Lung (tissue), 11 donors: ENCODE measurements at regions not wholly inside any gene's neighbourhood (a gene's known extent, or its start where the extent isn't known, plus 50 kb on each side); places are given as distances from the start of the nearest gene placed in this dataset.

ENCODE experiments used
- ATAC-seq: fragments of 200-7000 bp; cut with Tn5 transposase; one replicate; pipeline ENCODE4 v1.9.1; 2020; ENCODE audit warnings: moderate number of reproducible peaks; ENCODE audit not compliant: insufficient read depth, low FRiP score
- DNase-seq, 3 donors: peaks; one replicate each; pipeline ENCODE4 v3.0.0-alpha.2; 2013 to 2017
- H3K27ac ChIP-seq, 2 donors: one replicate each; pipeline ENCODE4 v1.5.1; 2013; ENCODE audit warnings: mild to moderate bottlenecking in 2 of 2, moderate library complexity in 2 of 2, control low read depth in 1 of 2, inconsistent platforms in 1 of 2, low read depth in 1 of 2, low read length in 1 of 2
- H3K27me3 ChIP-seq, 3 donors: one replicate each; pipeline ENCODE4 v1.5.1; 2013; ENCODE audit warnings: low read length in 2 of 3; ENCODE audit not compliant: control insufficient read depth in 3 of 3, insufficient read depth in 3 of 3
- H3K36me3 ChIP-seq, 4 donors: one replicate each; pipeline ENCODE4 v1.5.1; 2013; ENCODE audit warnings: low read length in 4 of 4, mild to moderate bottlenecking in 1 of 4, moderate library complexity in 1 of 4; ENCODE audit not compliant: control insufficient read depth in 4 of 4, insufficient read depth in 4 of 4
- H3K4me1 ChIP-seq, 5 donors: one replicate each; pipeline ENCODE4 v1.5.1; 2013; ENCODE audit warnings: low read length in 5 of 5, mild to moderate bottlenecking in 2 of 5, moderate library complexity in 1 of 5; ENCODE audit not compliant: control insufficient read depth in 5 of 5, insufficient read depth in 5 of 5
- H3K4me3 ChIP-seq: one replicate; pipeline ENCODE4 v1.5.1; 2013; ENCODE audit warnings: mild to moderate bottlenecking, control low read depth, moderate library complexity
- H3K9ac ChIP-seq, 2 donors: one replicate each; pipeline ENCODE4 v1.5.1; 2013; ENCODE audit warnings: low read length in 2 of 2, control low read depth in 1 of 2; ENCODE audit not compliant: insufficient read depth in 1 of 2
- H3K9me3 ChIP-seq, 4 donors: one replicate each; pipeline ENCODE4 v1.5.1; 2013; ENCODE audit warnings: low read length in 3 of 4, mild to moderate bottlenecking in 1 of 4, moderate library complexity in 1 of 4; ENCODE audit not compliant: control insufficient read depth in 4 of 4, insufficient read depth in 3 of 4
- WGBS, 2 donors: extraction: QIAGEN DNeasy Blood & Tissue Kit; methylation state at CpG; one replicate each; pipeline ENCODE4 v1.1.7; 2013; 5-methylcytosine and 5-hydroxymethylcytosine counted together
- TF ChIP-seq, protein P1 (sequence below): IDR thresholded peaks from 2 replicates; pipeline ENCODE4 v1.5.1; 2012; ENCODE audit warnings: mild to moderate bottlenecking; ENCODE audit errors: control extremely low read depth, extremely low read depth
- donor health status: control.
- donor health status: control.
- donor health status: Bipolar disorder and iron deficiency.
- donor health status: healthy.
- donor health status: DM: yes; HTN: yes; CAD: no.

DNA sequence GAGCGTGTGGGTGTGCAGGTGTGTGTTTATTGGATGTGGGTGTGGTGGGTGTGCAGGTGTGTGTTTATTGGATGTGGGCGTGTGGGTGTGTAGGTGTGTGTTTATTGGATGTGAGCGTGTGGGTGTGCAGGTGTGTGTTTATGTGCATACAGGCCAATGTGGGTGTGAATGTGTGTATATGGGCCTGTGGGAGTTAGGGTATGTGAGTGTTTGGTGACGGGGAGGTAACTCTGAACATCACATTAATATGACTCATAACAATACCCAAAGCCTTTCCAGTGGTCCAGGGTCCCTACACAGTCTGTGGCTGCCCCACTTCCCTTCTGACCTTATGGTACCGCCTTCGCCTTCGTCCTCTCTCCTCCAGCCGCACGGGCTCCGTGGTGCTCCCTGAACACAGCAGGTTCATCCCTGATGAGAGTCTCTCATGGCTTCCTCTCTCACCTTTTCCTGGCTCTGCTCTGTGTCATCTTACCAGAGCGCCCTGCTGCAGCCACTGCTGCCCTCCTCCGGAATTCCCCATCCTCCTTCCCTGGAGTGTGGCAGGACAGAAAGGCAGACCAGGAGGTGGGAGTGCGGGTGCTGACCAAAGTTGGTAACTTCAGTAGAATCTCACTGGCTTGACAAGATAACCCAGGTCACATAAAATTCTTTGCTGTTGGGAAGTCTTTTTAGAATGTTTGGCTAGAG is 80.0 kb downstream of the SLC2A10 start:
- Histone ChIP-seq H3K27me3 (peaks cover 0 to 7% (median 0%) of the 10 kb centered on the region in 3 donors), H3K4me1 (no peaks in the 10 kb centered on the region), H3K9me3 (peaks cover 0 to 7% (median 0%) of the 10 kb centered on the region in 4 donors), H3K27ac (no peak overlapping the region), H3K36me3 (no peaks in the 10 kb centered on the region), H3K4me3 (no peak overlapping the region), H3K9ac (no peak overlapping the region)
- DNase-seq (no peak), ATAC-seq (no peak)
- TF ChIP-seq, protein P1, sequence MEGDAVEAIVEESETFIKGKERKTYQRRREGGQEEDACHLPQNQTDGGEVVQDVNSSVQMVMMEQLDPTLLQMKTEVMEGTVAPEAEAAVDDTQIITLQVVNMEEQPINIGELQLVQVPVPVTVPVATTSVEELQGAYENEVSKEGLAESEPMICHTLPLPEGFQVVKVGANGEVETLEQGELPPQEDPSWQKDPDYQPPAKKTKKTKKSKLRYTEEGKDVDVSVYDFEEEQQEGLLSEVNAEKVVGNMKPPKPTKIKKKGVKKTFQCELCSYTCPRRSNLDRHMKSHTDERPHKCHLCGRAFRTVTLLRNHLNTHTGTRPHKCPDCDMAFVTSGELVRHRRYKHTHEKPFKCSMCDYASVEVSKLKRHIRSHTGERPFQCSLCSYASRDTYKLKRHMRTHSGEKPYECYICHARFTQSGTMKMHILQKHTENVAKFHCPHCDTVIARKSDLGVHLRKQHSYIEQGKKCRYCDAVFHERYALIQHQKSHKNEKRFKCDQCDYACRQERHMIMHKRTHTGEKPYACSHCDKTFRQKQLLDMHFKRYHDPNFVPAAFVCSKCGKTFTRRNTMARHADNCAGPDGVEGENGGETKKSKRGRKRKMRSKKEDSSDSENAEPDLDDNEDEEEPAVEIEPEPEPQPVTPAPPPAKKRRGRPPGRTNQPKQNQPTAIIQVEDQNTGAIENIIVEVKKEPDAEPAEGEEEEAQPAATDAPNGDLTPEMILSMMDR, result no peak
- 82 to 88% methylated on average over 13 of the region's 13 CpGs for WGBS, 2 donors

- 69 to 77% methylated on average over 10 of the region's 10 CpGs for WGBS, 2 donors
- peak overlapping the region; percentile 7 for H3K4me3 ChIP-seq
- ATAC-seq (no peak), DNase-seq (no peak)
- peaks cover 0 to 7% (median 3%) of the 10 kb centered on the region in 3 donors for H3K27me3 ChIP-seq
- TF ChIP-seq, protein P1, result no peak
- H3K9me3 ChIP-seq, result peaks cover 0 to 5% (median 0%) of the 10 kb centered on the region in 4 donors
- H3K36me3 ChIP-seq, result no peaks in the 10 kb centered on the region
- no peak overlapping the region for H3K9ac ChIP-seq
- no peaks in the 10 kb centered on the region for H3K4me1 ChIP-seq
- no peak overlapping the region for H3K27ac ChIP-seq
Observed at GRCh38 chr20:46791722-46792416, 82.4 kb downstream of the SLC2A10 start.

- no peak overlapping the region for H3K27ac ChIP-seq
- H3K27me3 ChIP-seq, result peaks cover 3% of the 10 kb centered on the region in 3 donors
- no peaks in the 10 kb centered on the region for H3K36me3 ChIP-seq
- H3K9me3 ChIP-seq, result peaks cover 0 to 6% (median 0%) of the 10 kb centered on the region in 4 donors
- no peak for DNase-seq
- no peak for ATAC-seq
- no peak overlapping the region for H3K4me3 ChIP-seq
- no peak overlapping the region for H3K9ac ChIP-seq
- TF ChIP-seq, protein P1, result no peak
- H3K4me1 ChIP-seq, result no peaks in the 10 kb centered on the region
- WGBS, 2 donors, result 82 to 95% methylated on average over 5 of the region's 5 CpGs
Observed at GRCh38 chr20:46797206-46797605, 87.8 kb downstream of the SLC2A10 start.
